Esophagus muscularis mucosa (tissue), 4 donors: ENCODE measurements at regions not wholly inside any gene's neighbourhood (a gene's known extent, or its start where the extent isn't known, plus 50 kb on each side); places are given as distances from the start of the nearest gene placed in this dataset.

Source experiments
- DNase-seq: peaks from one replicate; pipeline ENCODE4 v3.0.0-alpha.2; 2017; ENCODE audit errors: extremely low spot score
- H3K27ac ChIP-seq, 4 donors: fragments of 200-600 bp; sonication (generic); replicated peaks in 1 of 4; 1 replicate in 3 of 4; 2 replicates in 1 of 4; pipeline ENCODE4 v1.5.1; 2016 to 2019; ENCODE audit warnings: mild to moderate bottlenecking in 1 of 4
- H3K27me3 ChIP-seq, 4 donors: fragments of 200-600 bp; sonication (generic); one replicate each; pipeline versions ENCODE4 v1.5.1 to v1.6.0; 2016 to 2019
- H3K36me3 ChIP-seq, 4 donors: fragments of 200-600 bp; sonication (generic); one replicate each; pipeline ENCODE4 v1.5.1; 2016 to 2019
- H3K4me1 ChIP-seq, 4 donors: fragments of 200-600 bp; sonication (generic); one replicate each; pipeline ENCODE4 v1.5.1; 2016 to 2019
- H3K4me3 ChIP-seq, 4 donors: fragments of 200-600 bp; sonication (generic); 1 replicate in 2 of 4; 2 replicates in 2 of 4; pipeline ENCODE4 v1.5.1; 2016 to 2019; ENCODE audit warnings: mild to moderate bottlenecking in 4 of 4, moderate library complexity in 1 of 4
- H3K9me3 ChIP-seq, 4 donors: fragments of 200-600 bp; sonication (generic); 1 replicate in 3 of 4; 2 replicates in 1 of 4; pipeline ENCODE4 v1.5.1; 2016 to 2019
- EP300 ChIP-seq: sonication (generic); formaldehyde crosslinking; IDR thresholded peaks from one replicate; pipeline ENCODE4 v1.6.1; 2017; ENCODE audit warnings: antibody characterized with exemption
- POLR2A ChIP-seq: fragments of 450-650 bp; IDR thresholded peaks from one replicate; pipeline ENCODE4 v1.6.1; 2017; ENCODE audit warnings: antibody characterized with exemption, moderate library complexity, mild to moderate bottlenecking, low read depth
- POLR2AphosphoS5 ChIP-seq, 2 donors: sonication (generic); formaldehyde crosslinking; IDR thresholded peaks; one replicate each; pipeline ENCODE4 v1.6.1; 2017; ENCODE audit warnings: antibody characterized with exemption in 2 of 2
- WGBS: methylation state at CpG from one replicate; pipeline ENCODE4 v1.1.5; 2018; 5-methylcytosine and 5-hydroxymethylcytosine counted together
- intact Hi-C: fragments of 100-400 bp; cut with DNase I; formaldehyde crosslinking; loops from one replicate; pipeline ENCODE4 v1.15.1; 2023
- TF ChIP-seq, protein P1 (sequence below), 3 experiments: fragments of 200-600 bp in 2 of 3; fragments of 450-650 bp in 1 of 3; sonication (generic) in 2 of 3; IDR thresholded peaks; one replicate each; pipeline ENCODE4 v1.5.1; 2017 to 2019; ENCODE audit warnings: antibody characterized with exemption in 3 of 3, mild to moderate bottlenecking in 2 of 3, moderate library complexity in 1 of 3

DNA sequence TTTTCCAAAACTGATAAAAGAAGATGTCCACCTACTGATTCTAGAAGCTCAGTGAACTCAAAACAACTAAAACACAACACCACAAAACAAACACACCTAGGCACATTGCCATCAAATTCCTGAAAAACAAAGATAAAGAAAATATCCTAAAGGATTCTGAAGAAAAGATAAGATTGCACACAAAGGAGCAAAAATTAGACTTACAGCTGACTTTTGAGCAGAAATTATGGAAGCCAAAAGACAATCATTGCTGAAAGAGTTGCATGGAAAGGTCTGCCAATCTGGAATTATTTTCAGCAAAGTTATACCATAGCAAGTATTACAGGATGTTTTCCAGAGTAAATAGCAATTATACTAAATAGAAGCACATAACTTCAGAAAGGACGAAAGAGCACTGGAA lies 128.2 kb upstream of the IRX2 start:
- no peak overlapping the region for H3K4me3 ChIP-seq
- no peaks in the 10 kb centered on the region for H3K36me3 ChIP-seq
- H3K27me3 ChIP-seq: no peaks in the 10 kb centered on the region
- DNase-seq: no peak
- no peak for TF ChIP-seq POLR2A
- no peak for TF ChIP-seq POLR2AphosphoS5 (IDR thresholded peaks at IDR 0.05)
- TF ChIP-seq EP300: no peak
- TF ChIP-seq, protein P1, sequence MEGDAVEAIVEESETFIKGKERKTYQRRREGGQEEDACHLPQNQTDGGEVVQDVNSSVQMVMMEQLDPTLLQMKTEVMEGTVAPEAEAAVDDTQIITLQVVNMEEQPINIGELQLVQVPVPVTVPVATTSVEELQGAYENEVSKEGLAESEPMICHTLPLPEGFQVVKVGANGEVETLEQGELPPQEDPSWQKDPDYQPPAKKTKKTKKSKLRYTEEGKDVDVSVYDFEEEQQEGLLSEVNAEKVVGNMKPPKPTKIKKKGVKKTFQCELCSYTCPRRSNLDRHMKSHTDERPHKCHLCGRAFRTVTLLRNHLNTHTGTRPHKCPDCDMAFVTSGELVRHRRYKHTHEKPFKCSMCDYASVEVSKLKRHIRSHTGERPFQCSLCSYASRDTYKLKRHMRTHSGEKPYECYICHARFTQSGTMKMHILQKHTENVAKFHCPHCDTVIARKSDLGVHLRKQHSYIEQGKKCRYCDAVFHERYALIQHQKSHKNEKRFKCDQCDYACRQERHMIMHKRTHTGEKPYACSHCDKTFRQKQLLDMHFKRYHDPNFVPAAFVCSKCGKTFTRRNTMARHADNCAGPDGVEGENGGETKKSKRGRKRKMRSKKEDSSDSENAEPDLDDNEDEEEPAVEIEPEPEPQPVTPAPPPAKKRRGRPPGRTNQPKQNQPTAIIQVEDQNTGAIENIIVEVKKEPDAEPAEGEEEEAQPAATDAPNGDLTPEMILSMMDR (IDR thresholded peaks at IDR 0.05): no peak
- no peaks in the 10 kb centered on the region for H3K4me1 ChIP-seq
- H3K9me3 ChIP-seq: peaks cover 0 to 23% (median 13%) of the 10 kb centered on the region in 4 donors
- intact Hi-C loops: no loop called here
- H3K27ac ChIP-seq: no peak overlapping the region
- 58% methylated on average over 1 of the region's 1 CpG for WGBS

DNA sequence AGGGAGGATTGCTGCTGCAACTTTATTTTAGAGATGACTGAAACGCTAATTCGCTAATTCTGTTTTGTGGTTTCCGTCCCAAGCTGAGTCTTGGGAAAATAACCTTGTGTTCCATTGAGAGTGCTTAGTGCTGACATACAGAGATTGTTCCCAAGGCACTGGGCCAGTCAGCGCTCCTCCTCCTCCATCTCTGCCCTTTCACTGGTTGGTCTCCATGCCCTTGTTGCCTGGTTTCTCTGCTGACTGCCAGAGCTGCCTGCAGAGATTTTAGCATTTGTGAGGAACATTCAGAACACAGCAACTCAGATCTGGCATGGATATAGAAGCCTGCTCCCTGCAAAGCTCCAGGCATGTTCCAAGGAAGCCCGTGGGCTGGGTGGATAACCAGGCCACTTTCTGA lies 126.0 kb upstream of the IRX2 start:
- peak; percentile 70 for DNase-seq
- WGBS: 85% methylated on average over 5 of the region's 5 CpGs
- Histone ChIP-seq H3K27me3 (no peaks in the 10 kb centered on the region), H3K36me3 (no peaks in the 10 kb centered on the region), H3K4me3 (no peak overlapping the region), H3K4me1 (no peaks in the 10 kb centered on the region), H3K9me3 (peaks cover 0 to 23% (median 13%) of the 10 kb centered on the region in 4 donors), H3K27ac (no peak overlapping the region)
- TF ChIP-seq, protein P1 (IDR thresholded peaks at IDR 0.05): no peak
- TF ChIP-seq EP300: no peak
- TF ChIP-seq POLR2AphosphoS5 (IDR thresholded peaks at IDR 0.05): no peak
- TF ChIP-seq POLR2A: no peak
- intact Hi-C loops: no loop called here

DNA sequence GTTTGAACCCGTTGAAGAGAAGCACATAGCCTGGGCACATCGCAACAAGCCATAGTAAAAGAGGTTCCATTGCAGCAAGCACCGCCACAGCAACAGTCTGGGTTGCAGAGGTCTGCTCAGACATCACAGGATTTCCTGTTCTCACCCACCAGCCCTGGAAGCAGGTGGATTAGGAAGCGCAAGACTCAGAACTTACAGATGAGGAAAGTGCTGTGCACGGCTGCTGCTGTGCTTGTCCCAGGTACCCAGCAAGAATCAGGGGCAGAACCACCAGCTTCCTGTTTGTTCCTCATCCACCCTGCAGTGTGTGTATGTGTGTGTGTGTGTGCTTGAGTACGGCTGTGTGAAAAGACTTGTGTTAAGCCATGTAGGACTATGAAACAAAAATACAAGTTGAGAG lies 124.7 kb upstream of the IRX2 start:
- TF ChIP-seq POLR2AphosphoS5 (IDR thresholded peaks at IDR 0.05) (no peak), POLR2A (no peak), EP300 (no peak)
- TF ChIP-seq, protein P1 (IDR thresholded peaks at IDR 0.05): no peak
- DNase-seq: peak; percentile 64
- Histone ChIP-seq H3K27ac (no peak overlapping the region), H3K4me1 (no peaks in the 10 kb centered on the region), H3K27me3 (no peaks in the 10 kb centered on the region), H3K36me3 (no peaks in the 10 kb centered on the region), H3K4me3 (no peak overlapping the region), H3K9me3 (peaks cover 0 to 23% (median 13%) of the 10 kb centered on the region in 4 donors)
- intact Hi-C loops: no loop called here
- WGBS: 79% methylated on average over 5 of the region's 6 CpGs

DNA sequence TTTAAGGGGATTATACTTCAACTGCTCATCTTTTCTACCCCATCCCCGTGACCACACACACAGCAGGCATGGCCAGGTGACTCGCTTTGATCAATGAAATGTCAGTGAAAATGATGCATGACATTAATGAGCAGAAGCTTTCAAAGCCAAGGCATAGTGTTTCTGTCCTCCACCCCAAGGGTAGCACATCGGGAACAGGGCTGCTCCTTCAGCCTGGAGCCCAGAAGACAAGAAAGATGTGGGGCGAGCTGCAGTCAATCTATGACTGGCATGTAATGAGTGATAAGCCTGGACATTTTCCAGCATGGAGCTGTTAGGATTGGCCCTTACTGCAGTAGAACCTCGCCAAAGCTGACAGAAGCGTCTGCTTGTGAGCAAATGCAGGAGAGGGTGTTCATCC lies 122.6 kb upstream of the IRX2 start:
- Histone ChIP-seq H3K9me3 (peaks cover 0 to 11% (median under 1%) of the 10 kb centered on the region in 4 donors), H3K4me1 (no peaks in the 10 kb centered on the region), H3K4me3 (no peak overlapping the region), H3K27me3 (no peaks in the 10 kb centered on the region), H3K27ac (no peak overlapping the region), H3K36me3 (no peaks in the 10 kb centered on the region)
- DNase-seq: peak; percentile 57
- 80% methylated on average over 6 of the region's 6 CpGs for WGBS
- TF ChIP-seq POLR2A (no peak), POLR2AphosphoS5 (IDR thresholded peaks at IDR 0.05) (no peak), EP300 (no peak)
- TF ChIP-seq, protein P1 (IDR thresholded peaks at IDR 0.05): no peak
- intact Hi-C loops: no loop called here

DNA sequence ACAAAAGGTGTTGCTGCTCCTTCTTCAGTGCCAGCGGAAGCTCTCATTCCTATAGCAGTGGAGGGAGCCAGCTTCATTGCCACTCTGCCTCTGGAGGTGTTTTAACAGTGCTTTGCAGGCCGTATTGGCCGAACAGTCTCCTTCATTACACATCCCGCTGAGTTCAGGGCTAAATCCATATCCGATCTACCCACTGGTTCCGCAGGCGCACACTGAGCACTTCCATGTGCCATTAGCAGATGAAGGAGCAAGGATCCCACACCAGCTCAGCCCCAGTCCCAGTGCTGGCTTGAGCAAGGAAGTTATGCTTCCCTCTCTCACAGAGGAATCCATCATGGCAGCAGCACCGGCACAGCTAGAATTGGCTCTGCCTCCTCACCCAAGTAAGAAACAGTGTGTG lies 121.2 kb upstream of the IRX2 start:
- H3K27me3 ChIP-seq: no peaks in the 10 kb centered on the region
- no peak overlapping the region for H3K27ac ChIP-seq
- no peaks in the 10 kb centered on the region for H3K9me3 ChIP-seq
- no peaks in the 10 kb centered on the region for H3K36me3 ChIP-seq
- H3K4me1 ChIP-seq: no peaks in the 10 kb centered on the region
- no peak overlapping the region for H3K4me3 ChIP-seq
- peak; percentile 88 for DNase-seq
- TF ChIP-seq, protein P1 (IDR thresholded peaks at IDR 0.05): no peak
- TF ChIP-seq POLR2AphosphoS5 (IDR thresholded peaks at IDR 0.05): no peak
- TF ChIP-seq EP300: no peak
- 77% methylated on average over 8 of the region's 8 CpGs for WGBS
- intact Hi-C loops: no loop called here
